ENCODE measurements at regions not wholly inside any gene's neighbourhood (a gene's known extent, or its start where the extent isn't known, plus 50 kb on each side); places are given as distances from the start of the nearest gene placed in this dataset.

- Histone ChIP-seq H3K4me3 (ENCODE audit: low read depth, low read length) (no peak overlapping the region), H3K27ac (no peak overlapping the region), H3K27me3 (replicated peaks) (no peaks in the 10 kb centered on the region), H3K36me3 (replicated peaks) (no peaks in the 10 kb centered on the region)
- TF ChIP-seq CTCF (IDR thresholded peaks at IDR 0.05; ENCODE audit: low read depth, low read length, missing control alignments) = no peak
- in situ Hi-C loops (cut with HindIII; ENCODE audit: low pct_ligation_motif_present, low sequenced_read_pairs) = no loop called here
- no peak for DNase-seq
These were observed 361.2 kb downstream of the PIK3R1 start for GRCh38 chr5:68576805-68577204.

- Histone ChIP-seq H3K27me3 (replicated peaks) (no peaks in the 10 kb centered on the region), H3K36me3 (replicated peaks) (no peaks in the 10 kb centered on the region), H3K4me3 (ENCODE audit: low read depth, low read length) (no peak overlapping the region), H3K27ac (no peak overlapping the region)
- in situ Hi-C loops (cut with HindIII; ENCODE audit: low pct_ligation_motif_present, low sequenced_read_pairs) = no loop called here
- no peak for TF ChIP-seq CTCF (IDR thresholded peaks at IDR 0.05; ENCODE audit: low read depth, low read length, missing control alignments)
- no peak for DNase-seq
These were observed 366.7 kb downstream of the PIK3R1 start for GRCh38 chr5:68582284-68582683.

DNA sequence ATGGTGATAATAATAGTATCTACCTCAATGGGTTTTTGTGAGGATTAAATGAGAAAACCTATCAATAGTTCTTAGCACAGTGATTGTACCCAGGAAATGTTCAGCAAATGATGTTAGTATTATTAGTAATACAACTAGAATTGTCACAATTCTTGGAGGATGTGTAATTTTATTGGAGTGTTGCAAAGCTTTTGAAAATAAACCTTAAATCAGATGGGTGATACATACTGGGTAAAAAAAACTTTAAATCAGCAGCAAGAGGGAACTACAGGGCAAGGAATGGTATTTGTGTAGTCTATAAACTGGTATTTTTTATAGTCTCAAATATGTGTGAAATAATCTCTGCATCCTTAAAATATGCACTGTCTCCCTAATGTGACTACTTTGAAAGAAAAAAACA lies 371.6 kb downstream of the PIK3R1 start:
- H3K27ac ChIP-seq = no peak overlapping the region
- TF ChIP-seq CTCF (IDR thresholded peaks at IDR 0.05; ENCODE audit: low read depth, low read length, missing control alignments) = no peak
- H3K36me3 ChIP-seq (replicated peaks) = no peaks in the 10 kb centered on the region
- H3K4me3 ChIP-seq (ENCODE audit: low read depth, low read length) = no peak overlapping the region
- DNase-seq = no peak
- in situ Hi-C loops (cut with HindIII; ENCODE audit: low pct_ligation_motif_present, low sequenced_read_pairs) = no loop called here
- H3K27me3 ChIP-seq (replicated peaks) = no peaks in the 10 kb centered on the region

DNA sequence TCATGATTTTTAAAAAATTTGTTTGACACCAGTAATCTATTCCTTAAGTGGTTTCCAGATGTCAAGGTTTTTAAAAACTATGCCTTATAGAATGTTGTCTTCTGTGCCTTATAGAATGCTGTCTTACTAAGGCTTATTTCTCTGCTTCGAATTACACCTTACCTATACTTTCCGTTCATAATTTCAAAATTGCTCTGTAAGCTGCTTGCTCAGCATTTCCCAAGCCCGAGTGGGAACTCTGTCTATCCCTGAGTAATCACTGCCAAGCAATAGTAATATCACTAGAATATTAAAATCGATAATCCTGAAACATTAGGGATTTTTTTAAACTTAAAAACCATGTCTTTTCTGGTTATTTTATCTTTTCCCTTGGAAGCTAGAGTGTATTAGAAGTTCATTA lies 376.3 kb downstream of the PIK3R1 start:
- Histone ChIP-seq H3K36me3 (replicated peaks) (no peaks in the 10 kb centered on the region), H3K27ac (no peak overlapping the region), H3K4me3 (ENCODE audit: low read depth, low read length) (no peak overlapping the region), H3K27me3 (replicated peaks) (no peaks in the 10 kb centered on the region)
- in situ Hi-C loops (cut with HindIII; ENCODE audit: low pct_ligation_motif_present, low sequenced_read_pairs) = no loop called here
- DNase-seq = no peak
- no peak for TF ChIP-seq CTCF (IDR thresholded peaks at IDR 0.05; ENCODE audit: low read depth, low read length, missing control alignments)

- H3K27me3 ChIP-seq (replicated peaks) = no peaks in the 10 kb centered on the region
- no peak for TF ChIP-seq CTCF (IDR thresholded peaks at IDR 0.05; ENCODE audit: low read depth, low read length, missing control alignments)
- no peak for DNase-seq
- no peak overlapping the region for H3K27ac ChIP-seq
- H3K36me3 ChIP-seq (replicated peaks) = no peaks in the 10 kb centered on the region
- H3K4me3 ChIP-seq (ENCODE audit: low read depth, low read length) = no peak overlapping the region
- in situ Hi-C loops (cut with HindIII; ENCODE audit: low pct_ligation_motif_present, low sequenced_read_pairs) = no loop called here
These were observed 376.8 kb downstream of the PIK3R1 start for GRCh38 chr5:68592351-68592750.

- no peak for DNase-seq
- TF ChIP-seq CTCF (IDR thresholded peaks at IDR 0.05; ENCODE audit: low read depth, low read length, missing control alignments) = no peak
- Histone ChIP-seq H3K36me3 (replicated peaks) (no peaks in the 10 kb centered on the region), H3K27me3 (replicated peaks) (no peaks in the 10 kb centered on the region), H3K4me3 (ENCODE audit: low read depth, low read length) (no peak overlapping the region), H3K27ac (no peak overlapping the region)
- in situ Hi-C loops (cut with HindIII; ENCODE audit: low pct_ligation_motif_present, low sequenced_read_pairs) = no loop called here
These were observed 377.7 kb downstream of the PIK3R1 start for GRCh38 chr5:68593211-68593671.
